ENCODE measurements at regions not wholly inside any gene's neighbourhood (a gene's known extent, or its start where the extent isn't known, plus 50 kb on each side); places are given as distances from the start of the nearest gene placed in this dataset.

GRCh38 chr19:28823338-28823961 is 389.5 kb downstream of the UQCRFS1 start:
- H3K27ac ChIP-seq: no peak overlapping the region
- TF ChIP-seq POLR2A (IDR thresholded peaks at IDR 0.05): no peak
- TF ChIP-seq, protein P1, sequence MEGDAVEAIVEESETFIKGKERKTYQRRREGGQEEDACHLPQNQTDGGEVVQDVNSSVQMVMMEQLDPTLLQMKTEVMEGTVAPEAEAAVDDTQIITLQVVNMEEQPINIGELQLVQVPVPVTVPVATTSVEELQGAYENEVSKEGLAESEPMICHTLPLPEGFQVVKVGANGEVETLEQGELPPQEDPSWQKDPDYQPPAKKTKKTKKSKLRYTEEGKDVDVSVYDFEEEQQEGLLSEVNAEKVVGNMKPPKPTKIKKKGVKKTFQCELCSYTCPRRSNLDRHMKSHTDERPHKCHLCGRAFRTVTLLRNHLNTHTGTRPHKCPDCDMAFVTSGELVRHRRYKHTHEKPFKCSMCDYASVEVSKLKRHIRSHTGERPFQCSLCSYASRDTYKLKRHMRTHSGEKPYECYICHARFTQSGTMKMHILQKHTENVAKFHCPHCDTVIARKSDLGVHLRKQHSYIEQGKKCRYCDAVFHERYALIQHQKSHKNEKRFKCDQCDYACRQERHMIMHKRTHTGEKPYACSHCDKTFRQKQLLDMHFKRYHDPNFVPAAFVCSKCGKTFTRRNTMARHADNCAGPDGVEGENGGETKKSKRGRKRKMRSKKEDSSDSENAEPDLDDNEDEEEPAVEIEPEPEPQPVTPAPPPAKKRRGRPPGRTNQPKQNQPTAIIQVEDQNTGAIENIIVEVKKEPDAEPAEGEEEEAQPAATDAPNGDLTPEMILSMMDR (IDR thresholded peaks at IDR 0.05): no peak
- no peaks in the 10 kb centered on the region for H3K27me3 ChIP-seq
- no peak for ATAC-seq
- intact Hi-C loops (cut with DNase I): no loop called here
- H3K36me3 ChIP-seq: no peaks in the 10 kb centered on the region
- no peaks in the 10 kb centered on the region for H3K9me3 ChIP-seq
- no peak for DNase-seq
- 43% methylated on average over 4 of the region's 11 CpGs for WGBS (ENCODE audit: insufficient coverage, low coverage, low lambda C conversion rate, missing lambda C conversion rate)
- H3K4me3 ChIP-seq: no peak overlapping the region
- no peaks in the 10 kb centered on the region for H3K4me1 ChIP-seq

- Histone ChIP-seq H3K36me3 (no peaks in the 10 kb centered on the region), H3K4me3 (no peak overlapping the region), H3K27me3 (no peaks in the 10 kb centered on the region), H3K4me1 (no peaks in the 10 kb centered on the region), H3K27ac (no peak overlapping the region), H3K9me3 (no peaks in the 10 kb centered on the region)
- DNase-seq (no peak), ATAC-seq (no peak)
- intact Hi-C loops (cut with DNase I): no loop called here
- TF ChIP-seq, protein P1 (IDR thresholded peaks at IDR 0.05): no peak
- TF ChIP-seq POLR2A (IDR thresholded peaks at IDR 0.05): no peak
- 55% methylated on average over 2 of the region's 2 CpGs for WGBS (ENCODE audit: insufficient coverage, low coverage, low lambda C conversion rate, missing lambda C conversion rate)
Observed at GRCh38 chr19:28820289-28820688, 392.7 kb downstream of the UQCRFS1 start.

DNA sequence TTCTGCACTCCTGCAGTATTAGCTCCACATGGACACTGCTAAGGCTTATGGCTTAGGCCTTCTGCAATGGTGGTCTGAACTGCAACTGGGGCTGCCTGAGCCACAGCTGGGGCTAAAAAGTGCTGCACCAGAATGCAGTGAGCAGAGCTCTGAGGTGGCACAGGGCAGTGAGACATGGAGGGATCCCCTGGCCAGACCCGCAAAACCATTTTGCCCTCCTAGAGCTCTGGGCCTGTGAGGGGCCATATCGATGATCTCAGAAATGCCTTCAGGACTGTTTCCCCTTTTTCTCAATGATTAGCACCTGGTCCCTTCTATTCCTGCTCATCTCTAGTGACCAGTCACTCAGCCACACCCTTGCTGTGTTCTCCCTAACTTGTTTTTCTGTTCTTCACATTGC is 397.7 kb downstream of the UQCRFS1 start:
- intact Hi-C loops (cut with DNase I): no loop called here
- H3K27me3 ChIP-seq: no peaks in the 10 kb centered on the region
- no peak for ATAC-seq

GRCh38 chr19:28794301-28794700 is 418.6 kb downstream of the UQCRFS1 start:
- H3K27me3 ChIP-seq: peaks cover 0 to 21% of the 10 kb centered on the region in 2 donors
- no peaks in the 10 kb centered on the region for H3K36me3 ChIP-seq
- TF ChIP-seq POLR2A (IDR thresholded peaks at IDR 0.05): no peak
- TF ChIP-seq, protein P1 (IDR thresholded peaks at IDR 0.05): no peak
- no peak overlapping the region for H3K4me3 ChIP-seq
- DNase-seq: no peak
- 57% methylated on average over 3 of the region's 3 CpGs for WGBS (ENCODE audit: insufficient coverage, low coverage, low lambda C conversion rate, missing lambda C conversion rate)
- ATAC-seq: no peak
- H3K27ac ChIP-seq: no peak overlapping the region
- intact Hi-C loops (cut with DNase I): no loop called here
- H3K9me3 ChIP-seq: no peaks in the 10 kb centered on the region
- no peaks in the 10 kb centered on the region for H3K4me1 ChIP-seq

More for the DNA sequence above, 397.7 kb downstream of the UQCRFS1 start:
- Histone ChIP-seq H3K36me3 (no peaks in the 10 kb centered on the region), H3K27ac (no peak overlapping the region), H3K4me1 (no peaks in the 10 kb centered on the region), H3K4me3 (no peak overlapping the region), H3K9me3 (no peaks in the 10 kb centered on the region)
- DNase-seq: no peak
- no CpG with 5 or more reads among the region's 2 CpGs for WGBS (ENCODE audit: insufficient coverage, low coverage, low lambda C conversion rate, missing lambda C conversion rate)
- TF ChIP-seq, protein P1 (IDR thresholded peaks at IDR 0.05): no peak
- no peak for TF ChIP-seq POLR2A (IDR thresholded peaks at IDR 0.05)
